IMR-90 (cell line): ENCODE measurements at regions not wholly inside any gene's neighbourhood (a gene's known extent, or its start where the extent isn't known, plus 50 kb on each side); places are given as distances from the start of the nearest gene placed in this dataset.

Experiments used
- CEBPB ChIP-seq: IDR thresholded peaks from 2 replicates; pipeline ENCODE4 v1.6.1; 2012; ENCODE audit warnings: low read depth, low read length, improper control_type of control experiment
- CTCF ChIP-seq: conservative IDR thresholded peaks from 2 replicates; pipeline ENCODE4 v1.5.1; 2012; ENCODE audit warnings: mild to moderate bottlenecking, low read depth, low read length, improper control_type of control experiment
- MAFK ChIP-seq: IDR thresholded peaks from 2 replicates; pipeline ENCODE4 v1.6.1; 2012; ENCODE audit warnings: low read depth, low read length, improper control_type of control experiment
- MXI1 ChIP-seq: IDR thresholded peaks from 2 replicates; pipeline ENCODE4 v1.6.1; 2012; ENCODE audit warnings: low read depth, mild to moderate bottlenecking, low read length, moderate library complexity, borderline replicate concordance
- POLR2A ChIP-seq: IDR thresholded peaks from 2 replicates; pipeline ENCODE4 v1.6.1; 2012; ENCODE audit warnings: mild to moderate bottlenecking, low read depth, low read length
- RFX5 ChIP-seq: IDR thresholded peaks from 2 replicates; pipeline ENCODE4 v1.8.0; 2012; ENCODE audit warnings: low read depth, mild to moderate bottlenecking, low read length, moderate library complexity
- TF ChIP-seq, protein P1 (sequence below): fragments of 150-350 bp; IDR thresholded peaks from 2 replicates; pipeline ENCODE4 v1.6.1; 2016; ENCODE audit warnings: low read depth, mild to moderate bottlenecking, low read length, moderate library complexity, borderline replicate concordance

DNA sequence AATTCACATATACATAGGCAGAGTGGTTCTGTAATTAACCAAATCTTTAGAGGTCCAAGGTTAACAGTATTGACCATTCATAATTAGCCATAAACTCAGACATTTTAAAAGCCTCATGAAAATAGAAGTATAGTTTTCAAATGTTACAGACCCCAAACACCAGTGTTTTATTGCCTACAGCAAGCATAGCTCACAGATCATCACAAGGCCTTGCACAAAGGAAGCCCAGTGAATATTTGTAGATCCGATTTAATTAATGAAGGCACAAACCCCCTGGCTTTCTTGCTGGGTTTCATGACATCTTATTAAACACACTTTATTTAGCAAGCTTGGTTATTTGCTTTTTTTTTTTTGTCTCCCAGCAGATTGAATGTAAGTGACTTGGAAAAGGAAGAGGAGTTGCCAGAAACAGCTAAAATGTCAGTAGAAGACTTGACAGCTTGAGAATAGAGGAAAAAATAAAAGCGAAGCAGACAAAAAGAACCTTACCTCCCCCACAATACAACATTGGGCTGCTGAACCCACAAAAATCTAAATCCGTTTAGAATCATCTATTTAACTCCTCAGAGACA is 283.9 kb upstream of the TNC start:
- TF ChIP-seq CEBPB = no peak
- no peak for TF ChIP-seq CTCF
- TF ChIP-seq MAFK = no peak
- TF ChIP-seq RFX5 = no peak
- no peak for TF ChIP-seq MXI1
- TF ChIP-seq POLR2A = no peak
- TF ChIP-seq, protein P1, sequence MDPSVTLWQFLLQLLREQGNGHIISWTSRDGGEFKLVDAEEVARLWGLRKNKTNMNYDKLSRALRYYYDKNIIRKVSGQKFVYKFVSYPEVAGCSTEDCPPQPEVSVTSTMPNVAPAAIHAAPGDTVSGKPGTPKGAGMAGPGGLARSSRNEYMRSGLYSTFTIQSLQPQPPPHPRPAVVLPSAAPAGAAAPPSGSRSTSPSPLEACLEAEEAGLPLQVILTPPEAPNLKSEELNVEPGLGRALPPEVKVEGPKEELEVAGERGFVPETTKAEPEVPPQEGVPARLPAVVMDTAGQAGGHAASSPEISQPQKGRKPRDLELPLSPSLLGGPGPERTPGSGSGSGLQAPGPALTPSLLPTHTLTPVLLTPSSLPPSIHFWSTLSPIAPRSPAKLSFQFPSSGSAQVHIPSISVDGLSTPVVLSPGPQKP = no peak
